ENCODE measurements at regions not wholly inside any gene's neighbourhood (a gene's known extent, or its start where the extent isn't known, plus 50 kb on each side); places are given as distances from the start of the nearest gene placed in this dataset.

GRCh38 chr5:36364473-36364872 lies 62.8 kb upstream of the RANBP3L start:
- no peaks in the 10 kb centered on the region for H3K9me3 ChIP-seq (ENCODE audit: control insufficient read depth, insufficient read depth, low read depth, low read length)
- no peak overlapping the region for H3K27ac ChIP-seq (ENCODE audit: low read length)
- no peak for DNase-seq (ENCODE audit: low read depth, low spot score)
- H3K27me3 ChIP-seq (ENCODE audit: control insufficient read depth, insufficient read depth, low read length), result no peaks in the 10 kb centered on the region
- in situ Hi-C loops (cut with HindIII; ENCODE audit: low pct_unique_long_range_greater_than_20kb, low sequenced_read_pairs), result no loop called here
- ATAC-seq, result no peak
- POLR2A ChIA-PET, result no interaction called here
- TF ChIP-seq REST (IDR thresholded peaks at IDR 0.05; ENCODE audit: insufficient read depth in 1 of 2, low read depth in 2 of 2, low read length in 1 of 2) (no peak), TCF7L2 (IDR thresholded peaks at IDR 0.05; ENCODE audit: low read depth, low read length) (no peak), CTCF (IDR thresholded peaks at IDR 0.05) (no peak), POLR2AphosphoS5 (IDR thresholded peaks at IDR 0.05; ENCODE audit: low read depth, low read length) (no peak), SIN3A (IDR thresholded peaks at IDR 0.05; ENCODE audit: borderline replicate concordance, insufficient read depth, low read depth, low read length) (no peak)
- CTCF ChIA-PET, result no interaction called here
- no peaks in the 10 kb centered on the region for H3K36me3 ChIP-seq (ENCODE audit: control insufficient read depth, insufficient read depth, low read length)
- H3K4me1 ChIP-seq (ENCODE audit: control insufficient read depth, insufficient read depth, low read length), result no peaks in the 10 kb centered on the region
- BruUV-seq (replicated peaks), result no TSS peak
- H3K4me3 ChIP-seq (ENCODE audit: low read depth in 2 of 2, low read length in 2 of 2), result no peak overlapping the region
- intact Hi-C loops (cut with micrococcal nuclease; ENCODE audit: unreplicated experiment), result no loop called here

GRCh38 chr5:36365896-36366295 lies 64.2 kb upstream of the RANBP3L start:
- TF ChIP-seq REST (IDR thresholded peaks at IDR 0.05; ENCODE audit: insufficient read depth in 1 of 2, low read depth in 2 of 2, low read length in 1 of 2) (no peak), CTCF (IDR thresholded peaks at IDR 0.05) (no peak), POLR2AphosphoS5 (IDR thresholded peaks at IDR 0.05; ENCODE audit: low read depth, low read length) (no peak), SIN3A (IDR thresholded peaks at IDR 0.05; ENCODE audit: borderline replicate concordance, insufficient read depth, low read depth, low read length) (no peak), TCF7L2 (IDR thresholded peaks at IDR 0.05; ENCODE audit: low read depth, low read length) (no peak)
- ATAC-seq (no peak), DNase-seq (ENCODE audit: low read depth, low spot score) (no peak)
- Histone ChIP-seq H3K36me3 (ENCODE audit: control insufficient read depth, insufficient read depth, low read length) (no peaks in the 10 kb centered on the region), H3K4me3 (ENCODE audit: low read depth in 2 of 2, low read length in 2 of 2) (no peak overlapping the region), H3K27me3 (ENCODE audit: control insufficient read depth, insufficient read depth, low read length) (no peaks in the 10 kb centered on the region), H3K9me3 (ENCODE audit: control insufficient read depth, insufficient read depth, low read depth, low read length) (no peaks in the 10 kb centered on the region), H3K27ac (ENCODE audit: low read length) (no peak overlapping the region), H3K4me1 (ENCODE audit: control insufficient read depth, insufficient read depth, low read length) (no peaks in the 10 kb centered on the region)
- POLR2A ChIA-PET, result no interaction called here
- CTCF ChIA-PET, result no interaction called here
- intact Hi-C loops (cut with micrococcal nuclease; ENCODE audit: unreplicated experiment), result no loop called here
- in situ Hi-C loops (cut with HindIII; ENCODE audit: low pct_unique_long_range_greater_than_20kb, low sequenced_read_pairs), result no loop called here
- BruUV-seq (replicated peaks), result no TSS peak

Data from Panc1 (cell line).